Type B pancreatic cell (in vitro differentiated cells): ENCODE measurements at regions not wholly inside any gene's neighbourhood (a gene's known extent, or its start where the extent isn't known, plus 50 kb on each side); places are given as distances from the start of the nearest gene placed in this dataset.

ENCODE experiments used
- DNase-seq: peaks from one replicate; pipeline ENCODE4 v3.0.0; 2021; ENCODE audit warnings: mixed read lengths; ENCODE audit not compliant: unreplicated experiment; ENCODE audit errors: extremely low spot score
- H3K27ac Mint-ChIP-seq: 2 replicates; pipeline ENCODE4 v1.8.0; 2021; ENCODE audit warnings: mild to moderate bottlenecking, mixed read lengths
- H3K27me3 Mint-ChIP-seq: 2 replicates; pipeline ENCODE4 v1.8.0; 2021; ENCODE audit warnings: mixed read lengths
- H3K36me3 Mint-ChIP-seq: 2 replicates; pipeline ENCODE4 v1.8.0; 2021; ENCODE audit warnings: mixed read lengths
- H3K4me1 Mint-ChIP-seq: one replicate; pipeline ENCODE4 v1.8.0; 2021; ENCODE audit warnings: mixed read lengths; ENCODE audit not compliant: unreplicated experiment
- H3K4me3 Mint-ChIP-seq: 2 replicates; pipeline ENCODE4 v1.8.0; 2021; ENCODE audit warnings: mild to moderate bottlenecking, mixed read lengths
- H3K9me3 Mint-ChIP-seq: 2 replicates; pipeline ENCODE4 v1.8.0; 2021; ENCODE audit warnings: mixed read lengths
- TF ChIP-seq, protein P1 (sequence below): fragments of 200-600 bp; sonication (generic); conservative IDR thresholded peaks from 2 replicates; pipeline ENCODE4 v1.5.0; 2021; ENCODE audit warnings: antibody characterized with exemption, mild to moderate bottlenecking

DNA sequence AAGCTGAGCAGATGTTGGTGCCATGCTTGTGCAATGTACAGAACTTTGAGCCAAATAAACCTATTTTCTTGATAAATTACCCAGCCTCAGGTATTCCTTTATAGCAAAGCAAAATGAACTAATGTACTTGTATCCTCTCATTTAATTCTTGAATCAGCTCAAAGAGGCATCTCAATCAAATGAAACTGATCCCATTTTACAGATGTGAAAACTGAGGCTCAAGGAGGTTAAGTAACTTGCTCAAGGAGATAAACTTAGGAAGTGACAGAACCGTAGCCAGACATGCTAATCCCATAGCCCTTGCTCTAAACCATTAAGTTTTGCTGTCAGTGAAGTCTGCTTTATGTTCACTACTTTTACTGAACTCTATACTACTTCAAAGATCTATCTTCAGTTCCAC is 467.0 kb upstream of the UBE2E3 start:
- peaks cover 9% of the 10 kb centered on the region for H3K27me3 Mint-ChIP-seq
- no peaks in the 10 kb centered on the region for H3K9me3 Mint-ChIP-seq
- H3K4me3 Mint-ChIP-seq: no peak overlapping the region
- TF ChIP-seq, protein P1, sequence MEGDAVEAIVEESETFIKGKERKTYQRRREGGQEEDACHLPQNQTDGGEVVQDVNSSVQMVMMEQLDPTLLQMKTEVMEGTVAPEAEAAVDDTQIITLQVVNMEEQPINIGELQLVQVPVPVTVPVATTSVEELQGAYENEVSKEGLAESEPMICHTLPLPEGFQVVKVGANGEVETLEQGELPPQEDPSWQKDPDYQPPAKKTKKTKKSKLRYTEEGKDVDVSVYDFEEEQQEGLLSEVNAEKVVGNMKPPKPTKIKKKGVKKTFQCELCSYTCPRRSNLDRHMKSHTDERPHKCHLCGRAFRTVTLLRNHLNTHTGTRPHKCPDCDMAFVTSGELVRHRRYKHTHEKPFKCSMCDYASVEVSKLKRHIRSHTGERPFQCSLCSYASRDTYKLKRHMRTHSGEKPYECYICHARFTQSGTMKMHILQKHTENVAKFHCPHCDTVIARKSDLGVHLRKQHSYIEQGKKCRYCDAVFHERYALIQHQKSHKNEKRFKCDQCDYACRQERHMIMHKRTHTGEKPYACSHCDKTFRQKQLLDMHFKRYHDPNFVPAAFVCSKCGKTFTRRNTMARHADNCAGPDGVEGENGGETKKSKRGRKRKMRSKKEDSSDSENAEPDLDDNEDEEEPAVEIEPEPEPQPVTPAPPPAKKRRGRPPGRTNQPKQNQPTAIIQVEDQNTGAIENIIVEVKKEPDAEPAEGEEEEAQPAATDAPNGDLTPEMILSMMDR: no peak
- H3K27ac Mint-ChIP-seq: no peak overlapping the region
- H3K4me1 Mint-ChIP-seq: no peaks in the 10 kb centered on the region
- H3K36me3 Mint-ChIP-seq: no peaks in the 10 kb centered on the region
- no peak for DNase-seq

DNA sequence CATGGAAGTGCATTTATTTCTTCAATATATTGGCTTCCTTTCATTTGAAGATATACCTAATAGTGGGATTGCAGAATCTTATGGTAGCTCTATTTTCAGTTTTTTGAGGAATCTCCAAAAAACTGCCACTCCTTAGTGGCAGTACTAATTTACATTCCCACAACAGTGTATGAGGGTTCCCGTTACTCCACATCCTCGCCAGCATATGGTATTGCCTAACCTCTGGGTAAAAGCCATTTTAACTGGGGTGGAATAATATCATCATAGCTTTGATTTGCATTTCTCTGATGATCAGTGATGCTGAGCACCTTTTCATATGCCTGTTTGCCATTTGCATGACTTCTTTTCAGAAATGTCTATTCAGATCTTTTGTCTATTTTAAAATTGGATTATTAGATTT is 471.9 kb upstream of the UBE2E3 start:
- Mint-ChIP-seq H3K36me3 (no peaks in the 10 kb centered on the region), H3K9me3 (no peaks in the 10 kb centered on the region), H3K4me1 (no peaks in the 10 kb centered on the region), H3K4me3 (no peak overlapping the region), H3K27ac (no peak overlapping the region), H3K27me3 (peaks cover 8% of the 10 kb centered on the region)
- DNase-seq: no peak
- TF ChIP-seq, protein P1: no peak

DNA sequence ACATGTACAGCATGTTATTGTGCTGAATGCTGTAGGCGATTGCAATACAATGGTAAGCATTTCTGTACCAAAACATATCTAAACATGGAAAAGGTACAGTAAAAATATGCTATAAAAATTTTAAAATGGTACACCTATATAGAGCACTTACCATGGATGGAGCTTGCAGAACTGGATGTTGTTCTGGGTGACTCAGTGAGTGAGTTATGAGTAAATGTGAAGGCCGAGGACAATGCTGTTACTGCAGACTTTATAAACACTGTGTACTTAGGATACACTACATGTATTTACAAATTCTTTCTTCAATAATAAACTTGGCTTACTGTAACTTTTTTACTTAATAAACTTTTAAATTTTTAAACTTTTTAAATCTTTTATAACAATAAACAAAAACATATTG is 473.4 kb upstream of the UBE2E3 start:
- peaks cover 4% of the 10 kb centered on the region for H3K27me3 Mint-ChIP-seq
- H3K4me3 Mint-ChIP-seq: no peak overlapping the region
- H3K36me3 Mint-ChIP-seq: no peaks in the 10 kb centered on the region
- DNase-seq: no peak
- TF ChIP-seq, protein P1: no peak
- H3K4me1 Mint-ChIP-seq: no peaks in the 10 kb centered on the region
- H3K9me3 Mint-ChIP-seq: no peaks in the 10 kb centered on the region
- no peak overlapping the region for H3K27ac Mint-ChIP-seq

DNA sequence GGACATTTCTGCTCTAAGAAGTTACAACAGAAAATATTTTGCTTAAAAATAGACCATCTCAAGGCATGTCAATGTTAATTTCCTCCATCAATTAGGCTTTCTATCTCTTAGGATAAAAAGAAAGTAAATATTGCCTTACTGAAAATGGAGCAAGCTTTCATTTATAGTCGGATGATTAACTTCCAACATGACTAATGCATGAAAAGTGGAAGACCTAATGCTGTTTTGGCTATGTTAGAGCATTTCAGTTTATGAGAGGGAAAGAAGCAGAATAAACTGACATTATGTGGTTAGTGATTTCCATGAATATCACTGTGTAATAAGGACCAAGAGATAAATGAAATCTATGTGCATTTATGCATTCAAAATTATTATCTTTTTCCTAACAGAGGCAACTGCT is 475.2 kb upstream of the UBE2E3 start:
- H3K4me1 Mint-ChIP-seq: no peaks in the 10 kb centered on the region
- H3K27me3 Mint-ChIP-seq: peaks cover 2% of the 10 kb centered on the region
- TF ChIP-seq, protein P1: no peak
- no peak overlapping the region for H3K4me3 Mint-ChIP-seq
- H3K36me3 Mint-ChIP-seq: no peaks in the 10 kb centered on the region
- H3K9me3 Mint-ChIP-seq: no peaks in the 10 kb centered on the region
- no peak for DNase-seq
- no peak overlapping the region for H3K27ac Mint-ChIP-seq

DNA sequence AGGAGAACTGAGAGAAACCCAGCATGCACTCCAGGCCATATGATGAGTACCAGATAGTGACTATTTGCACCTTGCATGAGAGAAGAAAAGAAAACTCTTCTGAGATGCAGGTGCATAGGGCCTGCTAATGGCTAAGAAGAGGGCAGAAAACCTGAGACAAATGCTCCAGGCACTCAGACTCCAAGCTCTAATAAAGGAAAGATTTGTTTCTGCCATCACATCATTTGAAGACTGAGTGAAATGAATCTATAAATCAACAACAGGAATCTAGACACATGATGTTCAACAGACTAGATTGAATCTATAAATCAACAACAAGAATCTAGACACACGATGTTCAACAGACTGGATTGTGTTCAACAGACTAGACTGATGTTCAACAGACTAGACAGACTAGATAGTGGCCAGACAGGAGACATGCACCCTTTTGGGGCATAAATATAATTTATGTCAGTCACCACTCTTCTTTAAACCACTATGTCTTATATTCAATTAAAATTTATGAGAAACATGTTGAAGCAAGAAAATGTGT is 482.7 kb upstream of the UBE2E3 start:
- TF ChIP-seq, protein P1: no peak
- no peak overlapping the region for H3K4me3 Mint-ChIP-seq
- H3K4me1 Mint-ChIP-seq: no peaks in the 10 kb centered on the region
- no peaks in the 10 kb centered on the region for H3K9me3 Mint-ChIP-seq
- H3K36me3 Mint-ChIP-seq: no peaks in the 10 kb centered on the region
- DNase-seq: no peak
- no peak overlapping the region for H3K27ac Mint-ChIP-seq
- H3K27me3 Mint-ChIP-seq: peaks cover 16% of the 10 kb centered on the region

DNA sequence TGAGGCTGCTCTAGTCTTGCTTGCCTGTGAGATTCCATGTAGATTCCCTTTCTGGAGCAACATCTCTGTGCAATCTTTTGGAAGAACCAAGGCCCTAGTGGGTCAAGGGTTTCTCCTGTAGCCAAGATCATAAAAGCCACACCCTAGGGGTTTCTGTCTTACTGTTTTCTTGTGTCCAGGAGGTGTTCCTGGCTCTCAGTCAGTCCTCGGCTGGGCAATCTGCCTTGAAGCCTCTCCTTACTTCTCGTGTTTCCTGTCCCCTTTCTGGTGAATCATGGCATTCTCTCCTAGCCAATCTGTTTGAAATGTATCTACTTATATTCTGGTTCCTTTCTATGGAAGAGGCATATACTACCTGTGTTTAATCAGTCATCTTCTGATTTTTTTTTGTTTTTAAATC is 484.8 kb upstream of the UBE2E3 start:
- TF ChIP-seq, protein P1: no peak
- Mint-ChIP-seq H3K9me3 (no peaks in the 10 kb centered on the region), H3K27me3 (peaks cover 16% of the 10 kb centered on the region), H3K27ac (no peak overlapping the region), H3K4me3 (no peak overlapping the region), H3K36me3 (no peaks in the 10 kb centered on the region), H3K4me1 (no peaks in the 10 kb centered on the region)
- DNase-seq: no peak
